ENCODE measurements at regions not wholly inside any gene's neighbourhood (a gene's known extent, or its start where the extent isn't known, plus 50 kb on each side); places are given as distances from the start of the nearest gene placed in this dataset.

GRCh38 chr9:106726070-106726815 lies 136.7 kb upstream of the ZNF462 start:
- TF ChIP-seq CTCF (IDR thresholded peaks at IDR 0.05; ENCODE audit: poor library complexity, severe bottlenecking) (no peak), EZH2 (IDR thresholded peaks at IDR 0.05; ENCODE audit: borderline replicate concordance, insufficient read depth, low read length, poor library complexity, severe bottlenecking) (no peak), POLR2AphosphoS5 (IDR thresholded peaks at IDR 0.05) (no peak), TAF1 (IDR thresholded peaks at IDR 0.05; ENCODE audit: low read depth) (no peak), REST (IDR thresholded peaks at IDR 0.05; ENCODE audit: borderline replicate concordance) (no peak)

All from neural cell (in vitro differentiated cells).